ENCODE measurements at regions not wholly inside any gene's neighbourhood (a gene's known extent, or its start where the extent isn't known, plus 50 kb on each side); places are given as distances from the start of the nearest gene placed in this dataset.

GRCh38 chr7:131942287-131943150 is 386.1 kb upstream of the PODXL start (continued):
- TF ChIP-seq ZNF263 (CRISPR knock-in tag; IDR thresholded peaks at IDR 0.05; ENCODE audit: borderline replicate concordance) (no peak), CEBPB (tag; IDR thresholded peaks at IDR 0.05) (peak; percentile 84), PREB (CRISPR knock-in tag; IDR thresholded peaks at IDR 0.05) (no peak), LCOR (CRISPR knock-in tag; IDR thresholded peaks at IDR 0.05) (no peak), RREB1 (CRISPR knock-in tag; IDR thresholded peaks at IDR 0.05) (no peak), ZNF316 (IDR thresholded peaks at IDR 0.05) (peak; percentile 36), SAFB2 (IDR thresholded peaks at IDR 0.05; ENCODE audit: borderline replicate concordance, low read depth, low read length, severe bottlenecking) (no peak), PHB2 (IDR thresholded peaks at IDR 0.05; ENCODE audit: low read depth) (no peak), BRD9 (IDR thresholded peaks at IDR 0.05; ENCODE audit: low read depth, partially characterized antibody) (no peak), CEBPG (CRISPR knock-in tag; IDR thresholded peaks at IDR 0.05) (no peak), CEBPG (tag; conservative IDR thresholded peaks at IDR 0.05 in 1 of 2, IDR thresholded peaks at IDR 0.05 in 1 of 2) (peak; percentile 61 to 93)
